HG03521 (cell line): ENCODE measurements at regions not wholly inside any gene's neighbourhood (a gene's known extent, or its start where the extent isn't known, plus 50 kb on each side); places are given as distances from the start of the nearest gene placed in this dataset.

Experiments used
- ATAC-seq: cut with Tn5 transposase; IDR thresholded peaks from one replicate; pipeline ENCODE4 v1.9.1; 2021; ENCODE audit warnings: mild to moderate bottlenecking, moderate library complexity; ENCODE audit not compliant: unreplicated experiment

GRCh38 chr15:94882071-94882712, 650.8 kb downstream of the MCTP2 start:
- ATAC-seq = no peak

GRCh38 chr15:94887391-94887790, 656.0 kb downstream of the MCTP2 start:
- no peak for ATAC-seq

DNA sequence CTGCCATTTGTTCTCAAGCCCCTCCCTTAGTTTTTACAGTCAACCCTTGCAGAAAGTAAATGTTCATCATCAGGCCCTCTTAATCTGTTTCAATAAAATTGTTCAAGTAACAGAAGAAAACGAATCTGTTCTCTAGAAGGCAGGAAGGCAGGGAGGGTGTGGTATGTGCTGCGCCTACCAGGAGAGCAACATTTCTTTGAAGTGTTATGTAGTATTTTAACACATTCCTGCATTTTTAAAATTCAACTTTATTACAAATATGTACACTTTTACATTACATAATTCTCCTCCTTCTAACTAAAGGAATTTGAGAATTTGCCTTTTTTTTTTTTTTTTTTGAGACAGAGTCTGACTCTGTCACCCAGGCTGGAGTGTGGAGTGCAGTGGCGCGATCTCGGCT, 657.8 kb downstream of the MCTP2 start:
- no peak for ATAC-seq

DNA sequence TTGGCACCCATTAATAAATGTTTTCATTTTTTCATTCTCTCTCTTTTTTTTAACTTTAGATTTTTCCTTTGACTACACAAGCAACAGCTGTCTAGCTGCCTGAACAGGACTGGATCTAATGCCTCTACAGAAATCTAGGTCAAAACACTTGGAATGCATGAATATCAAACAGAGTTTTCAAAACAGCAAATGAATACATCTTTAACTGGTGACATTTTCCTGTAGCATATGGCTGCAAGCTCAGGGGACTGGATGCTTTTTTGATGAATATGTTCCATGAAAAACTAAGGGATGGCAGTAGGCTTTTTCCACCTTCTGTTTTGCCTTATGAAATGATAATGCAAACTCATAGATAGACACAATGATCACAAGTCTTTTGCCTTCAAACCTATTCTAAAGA, 661.7 kb downstream of the MCTP2 start:
- no peak for ATAC-seq

GRCh38 chr15:94894056-94894455, 662.7 kb downstream of the MCTP2 start:
- no peak for ATAC-seq

GRCh38 chr15:94909510-94909909, 678.1 kb downstream of the MCTP2 start:
- no peak for ATAC-seq

DNA sequence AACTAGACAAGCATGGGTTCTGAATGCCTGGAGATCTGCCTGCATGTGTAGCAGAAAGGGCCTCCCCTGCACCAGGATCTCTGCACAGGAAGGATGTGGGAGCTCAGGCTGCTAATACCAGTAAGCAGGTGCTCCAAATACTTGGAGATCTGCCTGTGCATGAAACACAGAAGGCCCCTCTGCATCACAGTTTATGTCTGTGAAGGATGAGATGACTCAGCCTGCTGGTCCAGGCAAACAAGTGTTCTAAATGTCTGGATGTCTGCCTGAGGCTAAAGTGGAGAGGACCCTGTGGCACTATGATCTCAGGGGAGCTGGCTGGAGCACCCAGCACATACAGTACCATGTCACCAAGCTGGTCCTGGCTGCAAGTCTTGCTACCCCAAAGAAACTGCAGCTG, 678.8 kb downstream of the MCTP2 start:
- ATAC-seq = no peak

GRCh38 chr15:94912760-94913159, 681.4 kb downstream of the MCTP2 start:
- no peak for ATAC-seq

DNA sequence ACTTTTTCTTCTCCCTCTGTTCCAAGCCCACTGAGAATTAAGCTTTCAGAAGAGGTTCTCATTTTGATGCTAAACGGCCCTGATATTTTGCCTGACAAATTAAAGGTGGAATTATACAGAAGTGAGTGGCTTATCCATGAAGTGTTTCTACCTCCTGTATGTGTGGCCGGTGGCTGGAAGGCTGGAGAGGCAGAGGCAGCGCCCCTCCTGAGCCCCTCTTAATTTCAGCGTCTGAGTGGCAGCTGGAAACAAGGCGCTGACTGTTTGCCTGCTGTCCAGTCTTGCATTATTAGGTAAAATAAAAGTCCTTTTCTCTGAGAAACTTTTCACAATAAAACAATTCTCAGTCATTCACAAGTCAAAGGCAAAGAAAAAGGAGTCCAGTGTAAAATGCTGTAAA, 685.7 kb downstream of the MCTP2 start:
- ATAC-seq = no peak

GRCh38 chr15:94921936-94922335, 690.6 kb downstream of the MCTP2 start:
- ATAC-seq = no peak

- no peak for ATAC-seq
Observed at GRCh38 chr15:94924057-94924456, 692.7 kb downstream of the MCTP2 start.

GRCh38 chr15:94924971-94925598, 693.7 kb downstream of the MCTP2 start:
- no peak for ATAC-seq

- ATAC-seq = no peak
Observed at GRCh38 chr15:94925680-94926079, 694.3 kb downstream of the MCTP2 start.

- no peak for ATAC-seq
Observed at GRCh38 chr15:94927003-94927402, 695.6 kb downstream of the MCTP2 start.

DNA sequence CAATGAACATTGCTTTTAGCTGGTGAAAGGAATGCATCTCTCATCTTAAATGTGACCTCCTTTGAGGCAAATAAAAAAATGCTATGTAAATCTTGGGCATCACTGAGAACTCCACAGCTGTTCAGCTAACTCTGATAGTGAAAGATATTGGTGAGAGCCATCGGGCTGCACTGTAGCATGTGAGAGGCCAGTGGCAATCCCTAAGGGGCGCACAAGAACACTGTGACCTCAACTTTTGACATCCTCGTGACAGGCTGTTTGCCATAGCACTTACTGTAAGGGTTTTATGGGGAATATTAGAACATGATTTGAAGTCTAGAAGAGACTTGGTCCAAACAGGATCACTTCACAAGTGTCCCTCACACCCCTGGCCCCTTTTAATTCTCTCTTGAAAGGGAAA, 697.9 kb downstream of the MCTP2 start:
- no peak for ATAC-seq

DNA sequence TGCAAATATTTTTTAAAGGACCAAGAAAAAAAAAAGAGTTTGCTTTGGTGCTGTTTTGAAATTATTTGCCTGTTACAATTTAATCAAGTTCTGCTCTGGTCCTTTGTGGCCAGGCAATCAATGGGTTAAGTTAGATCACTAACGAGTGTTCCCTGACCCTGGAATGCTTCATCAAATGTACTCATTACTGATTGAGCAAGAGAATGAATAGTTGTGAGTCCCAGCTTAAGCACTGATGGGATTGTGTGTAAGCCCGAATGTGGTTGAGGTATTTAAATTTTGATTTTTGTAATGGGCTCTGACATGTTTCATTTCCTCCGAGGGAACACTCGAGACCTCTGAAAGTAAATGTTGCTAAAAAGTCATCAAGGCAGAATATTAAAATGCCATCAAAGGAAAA, 699.1 kb downstream of the MCTP2 start:
- ATAC-seq = no peak

DNA sequence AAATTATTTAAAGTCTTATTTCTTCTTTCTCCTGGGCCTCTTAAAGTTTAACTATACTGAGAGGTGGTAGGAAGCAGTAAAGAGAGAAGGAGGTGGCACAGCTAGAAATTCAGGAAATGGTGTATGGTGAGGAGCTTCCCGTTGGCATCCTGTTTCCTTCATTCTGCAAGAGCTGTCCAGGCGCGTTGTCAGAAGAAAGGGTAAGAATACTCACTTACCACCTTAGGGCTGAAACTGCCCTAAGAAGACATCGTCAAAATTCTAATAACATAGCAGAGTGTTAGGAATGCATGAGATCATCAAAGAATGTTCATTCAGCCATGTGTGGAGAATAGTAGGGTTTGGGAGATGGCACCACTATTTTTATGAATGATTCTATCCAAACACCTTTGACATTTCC, 699.6 kb downstream of the MCTP2 start:
- no peak for ATAC-seq

GRCh38 chr15:94934440-94934839, 703.1 kb downstream of the MCTP2 start:
- ATAC-seq = no peak

DNA sequence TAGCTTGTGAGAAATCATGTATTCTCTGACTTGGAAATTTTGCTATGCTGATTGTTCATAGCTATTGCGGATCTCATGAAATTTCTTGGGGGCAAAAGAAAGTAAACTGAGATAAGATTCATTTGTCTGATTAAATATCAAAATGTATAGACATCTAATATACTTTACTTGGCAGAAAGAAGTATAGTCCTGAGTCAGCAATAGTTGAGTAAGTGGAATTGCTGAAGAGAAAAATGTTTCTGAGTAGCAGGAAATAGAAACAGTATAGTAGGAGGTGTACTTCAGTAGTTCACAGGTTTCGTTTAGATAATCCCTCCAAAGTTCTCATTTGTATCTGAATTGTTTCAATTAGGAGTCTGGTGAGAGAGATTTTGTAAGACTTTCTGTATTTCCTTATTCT, 705.9 kb downstream of the MCTP2 start:
- no peak for ATAC-seq

GRCh38 chr15:94943888-94944287, 712.5 kb downstream of the MCTP2 start:
- ATAC-seq = no peak

GRCh38 chr15:94951538-94951937, 720.2 kb downstream of the MCTP2 start:
- no peak for ATAC-seq

- no peak for ATAC-seq
Observed at GRCh38 chr15:94963953-94964352, 732.6 kb downstream of the MCTP2 start.

DNA sequence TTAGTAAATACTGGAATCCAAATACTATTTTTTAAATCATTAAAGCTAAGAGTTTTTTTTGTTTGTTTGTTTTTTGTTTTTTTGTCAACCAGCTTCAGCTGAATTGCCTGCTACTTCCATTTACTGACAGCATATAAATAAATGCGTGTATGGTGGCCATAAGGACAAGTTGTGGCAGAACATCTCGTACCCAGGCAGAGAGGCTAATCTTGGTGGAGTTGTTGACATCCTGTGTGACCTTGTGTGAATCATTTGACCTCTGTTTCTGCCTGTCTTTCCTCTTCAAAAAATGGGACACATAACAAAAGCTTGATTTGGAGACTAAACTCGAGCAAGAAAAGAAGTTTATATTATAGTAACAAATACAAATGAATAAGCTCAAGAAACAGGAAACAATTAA, 734.2 kb downstream of the MCTP2 start:
- ATAC-seq = no peak
